HG03342 (cell line): ENCODE measurements at regions not wholly inside any gene's neighbourhood (a gene's known extent, or its start where the extent isn't known, plus 50 kb on each side); places are given as distances from the start of the nearest gene placed in this dataset.

Experiments used
- ATAC-seq: cut with Tn5 transposase; IDR thresholded peaks from one replicate; pipeline ENCODE4 v1.9.1; 2021; ENCODE audit warnings: mild to moderate bottlenecking, moderate library complexity; ENCODE audit not compliant: unreplicated experiment

GRCh38 chr22:23522623-23523251, 57.4 kb downstream of the IGLL1 start:
- no peak for ATAC-seq

- ATAC-seq, result peak; percentile 55
Observed at GRCh38 chr22:23521441-23522113, 58.5 kb downstream of the IGLL1 start.

- ATAC-seq, result no peak
Observed at GRCh38 chr22:23520863-23521440, 59.1 kb downstream of the IGLL1 start.

GRCh38 chr22:23519442-23520157, 60.5 kb downstream of the IGLL1 start:
- no peak for ATAC-seq

GRCh38 chr22:23518376-23519187, 61.5 kb downstream of the IGLL1 start:
- ATAC-seq, result no peak

- ATAC-seq, result no peak
Observed at GRCh38 chr22:23517804-23518375, 62.2 kb downstream of the IGLL1 start.

GRCh38 chr22:23516304-23516703, 63.8 kb downstream of the IGLL1 start:
- no peak for ATAC-seq

- ATAC-seq, result no peak
Observed at GRCh38 chr22:23514322-23515038, 65.6 kb downstream of the IGLL1 start.

- no peak for ATAC-seq
Observed at GRCh38 chr22:23513705-23514104, 66.4 kb downstream of the IGLL1 start.

- no peak for ATAC-seq
Observed at GRCh38 chr22:23513133-23513532, 67.0 kb downstream of the IGLL1 start.

- no peak for ATAC-seq
Observed at GRCh38 chr22:23512721-23513120, 67.4 kb downstream of the IGLL1 start.

- no peak for ATAC-seq
Observed at GRCh38 chr22:23512348-23512705, 67.8 kb downstream of the IGLL1 start.

GRCh38 chr22:23511627-23512347, 68.3 kb downstream of the IGLL1 start:
- no peak for ATAC-seq

- ATAC-seq, result no peak
Observed at GRCh38 chr22:23509571-23510302, 70.4 kb downstream of the IGLL1 start.

- no peak for ATAC-seq
Observed at GRCh38 chr22:23504516-23504915, 75.6 kb downstream of the IGLL1 start.

GRCh38 chr22:23503736-23504440, 76.2 kb downstream of the IGLL1 start:
- ATAC-seq, result no peak

- ATAC-seq, result no peak
Observed at GRCh38 chr22:23503142-23503541, 76.9 kb downstream of the IGLL1 start.

GRCh38 chr22:23501708-23502107, 78.4 kb downstream of the IGLL1 start:
- no peak for ATAC-seq
